HG03460 (cell line): ENCODE measurements at regions not wholly inside any gene's neighbourhood (a gene's known extent, or its start where the extent isn't known, plus 50 kb on each side); places are given as distances from the start of the nearest gene placed in this dataset.

ENCODE experiments used
- ATAC-seq: cut with Tn5 transposase; IDR thresholded peaks from one replicate; pipeline ENCODE4 v1.9.1; 2021; ENCODE audit not compliant: unreplicated experiment

DNA sequence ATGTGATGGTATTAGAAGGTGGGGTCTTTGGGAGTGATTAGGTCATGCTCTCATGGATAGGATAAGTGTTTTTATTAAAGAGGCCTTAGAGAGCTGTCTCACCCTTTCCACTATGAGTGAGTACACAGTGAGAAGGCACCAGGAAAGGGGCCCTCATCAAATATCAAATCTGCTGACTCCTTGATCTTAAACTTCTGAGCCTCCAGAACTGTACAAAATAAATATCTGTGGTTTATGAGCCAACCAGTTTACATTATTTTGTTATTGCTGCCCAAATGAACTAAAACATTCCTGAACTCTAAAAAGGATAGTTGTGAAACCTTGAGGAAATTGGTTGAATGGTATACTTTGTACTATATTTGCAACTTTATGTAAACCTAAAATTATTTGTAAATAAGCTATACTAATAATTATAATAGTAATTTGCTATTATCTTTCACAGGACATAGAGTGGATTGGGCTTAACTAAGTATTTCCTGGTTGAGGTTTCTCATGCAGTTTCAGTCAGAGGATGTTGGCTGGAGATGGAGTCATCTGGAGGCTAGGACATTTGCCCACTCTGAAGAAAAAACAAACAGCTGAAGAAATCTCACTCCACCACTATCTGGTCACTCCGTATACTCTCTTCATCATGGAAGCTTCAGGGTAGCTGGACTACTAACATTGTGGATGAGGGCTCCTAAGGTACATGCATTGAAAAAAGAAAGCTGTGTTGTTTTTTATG is 1068.6 kb upstream of the CADM2 start:
- ATAC-seq, result no peak

DNA sequence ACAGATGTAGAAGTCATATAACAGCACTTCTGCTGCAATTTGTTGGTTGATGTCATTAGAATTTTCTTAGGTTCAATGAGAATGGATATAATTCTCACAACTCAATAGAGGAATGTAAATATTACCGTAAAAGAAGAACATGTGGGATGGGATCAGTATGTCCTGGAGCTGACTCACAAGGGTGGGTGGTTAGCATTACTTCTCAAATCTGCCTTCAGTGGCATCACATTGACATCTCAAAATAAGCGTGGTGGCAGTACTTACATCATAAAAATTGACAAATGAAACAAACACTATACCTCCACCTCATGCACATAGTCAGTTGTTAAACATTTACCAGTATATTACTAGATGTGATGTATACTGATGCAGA is 1068.0 kb upstream of the CADM2 start:
- ATAC-seq, result no peak

DNA sequence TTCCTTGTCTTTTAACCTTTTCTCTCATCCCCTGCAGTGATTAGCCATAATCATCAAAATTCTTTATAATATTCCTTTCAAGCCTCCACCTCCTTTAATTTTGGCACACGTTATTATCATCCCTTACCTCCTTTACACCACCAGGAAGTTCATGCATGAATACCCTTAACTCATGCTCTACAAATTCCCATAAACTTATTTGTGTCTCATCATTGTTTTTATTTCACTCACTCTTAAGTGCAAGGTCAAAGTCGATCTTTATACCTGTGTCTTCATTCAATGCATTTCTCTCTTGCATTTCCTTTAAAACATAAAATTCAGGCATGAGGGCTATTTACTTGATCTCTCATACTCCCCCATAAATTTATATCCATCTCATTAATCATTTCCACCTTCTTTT is 1064.6 kb upstream of the CADM2 start:
- no peak for ATAC-seq

DNA sequence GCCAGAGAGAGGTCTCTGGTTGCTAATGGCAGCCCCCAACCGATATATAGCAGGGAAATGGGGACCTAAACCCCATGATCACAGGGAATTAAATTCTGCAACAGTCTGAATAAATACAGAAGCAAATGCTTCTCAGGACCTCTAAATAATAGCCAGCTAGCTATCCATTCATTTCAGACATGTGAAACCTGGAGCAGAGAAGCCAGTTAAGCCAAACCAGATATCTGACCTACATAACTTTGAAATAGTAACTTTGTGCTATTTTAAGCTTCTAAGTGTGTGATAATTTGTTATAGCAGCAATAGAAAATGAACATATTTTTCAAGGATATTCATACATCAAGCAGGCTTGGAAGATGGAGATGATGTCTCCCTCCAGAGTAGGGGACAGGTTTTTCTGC is 1062.9 kb upstream of the CADM2 start:
- no peak for ATAC-seq

DNA sequence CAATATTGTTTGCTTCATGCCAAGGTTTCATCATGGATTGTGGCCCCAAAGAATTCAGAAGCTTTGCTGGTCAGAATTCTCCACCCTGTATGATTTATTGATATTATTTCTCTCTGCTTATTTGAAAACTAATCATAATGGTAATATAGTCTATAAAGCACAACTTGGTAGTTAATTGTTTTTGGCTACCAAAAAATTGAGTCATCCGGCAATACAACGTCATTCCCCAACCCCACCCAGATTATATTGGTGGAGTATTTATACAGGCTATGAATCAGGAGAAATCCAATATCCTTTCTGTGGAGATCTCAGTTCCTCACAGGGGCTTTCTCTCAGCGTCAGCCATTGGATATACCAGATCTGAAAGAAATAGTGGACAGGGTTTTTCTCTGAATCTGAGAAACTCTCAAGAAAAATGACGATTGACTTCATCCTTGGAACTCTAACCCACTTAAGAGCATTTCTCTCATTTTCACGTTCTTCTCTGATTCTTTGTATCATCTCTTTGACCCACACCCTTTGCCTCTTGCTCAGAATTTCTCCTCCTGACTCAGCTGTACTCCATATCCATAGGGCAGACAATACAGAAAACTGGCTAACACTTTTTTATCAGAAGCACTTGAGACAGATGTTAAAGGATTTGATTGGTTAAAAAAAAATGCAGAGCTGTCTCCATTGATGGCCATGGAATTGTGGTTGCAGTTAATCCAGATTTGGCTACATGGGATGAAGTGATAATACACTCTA is 1055.8 kb upstream of the CADM2 start:
- ATAC-seq, result no peak

DNA sequence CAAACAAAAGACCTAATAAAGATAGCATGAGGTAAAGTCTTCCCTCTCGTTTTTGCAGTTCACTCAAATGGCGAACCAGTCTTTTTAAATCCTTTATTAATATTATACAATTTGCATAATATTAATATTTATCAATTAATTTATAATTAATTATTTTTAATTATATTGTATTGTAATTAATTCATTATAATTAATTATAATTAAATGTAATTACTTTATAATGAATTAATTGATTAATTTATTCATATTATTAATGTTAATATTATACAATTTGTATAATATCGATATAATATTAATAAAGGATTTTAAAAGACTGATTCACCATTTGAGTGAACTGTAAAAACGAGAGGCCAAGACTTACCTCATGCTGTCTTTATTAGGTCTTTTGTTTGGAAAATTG is 1045.4 kb upstream of the CADM2 start:
- ATAC-seq, result no peak

DNA sequence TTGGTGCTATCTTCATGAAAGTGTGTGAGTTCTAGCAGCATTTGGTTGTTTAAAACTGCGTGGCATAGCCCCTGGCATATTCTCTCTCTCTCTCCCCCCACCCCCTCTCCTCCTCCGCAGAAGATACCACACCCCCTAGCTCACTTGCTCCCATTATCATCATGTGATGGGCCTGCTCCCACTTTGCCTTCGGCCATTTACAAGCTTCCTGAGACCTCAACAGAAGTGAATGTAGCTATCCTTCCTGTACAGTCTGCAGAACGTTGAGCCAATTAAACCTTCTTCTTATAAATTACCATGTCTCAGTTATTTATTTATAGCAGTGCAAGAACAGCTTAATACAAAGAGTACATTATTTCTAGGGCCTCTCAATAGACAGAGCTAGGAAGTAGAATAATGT is 1032.5 kb upstream of the CADM2 start:
- no peak for ATAC-seq

DNA sequence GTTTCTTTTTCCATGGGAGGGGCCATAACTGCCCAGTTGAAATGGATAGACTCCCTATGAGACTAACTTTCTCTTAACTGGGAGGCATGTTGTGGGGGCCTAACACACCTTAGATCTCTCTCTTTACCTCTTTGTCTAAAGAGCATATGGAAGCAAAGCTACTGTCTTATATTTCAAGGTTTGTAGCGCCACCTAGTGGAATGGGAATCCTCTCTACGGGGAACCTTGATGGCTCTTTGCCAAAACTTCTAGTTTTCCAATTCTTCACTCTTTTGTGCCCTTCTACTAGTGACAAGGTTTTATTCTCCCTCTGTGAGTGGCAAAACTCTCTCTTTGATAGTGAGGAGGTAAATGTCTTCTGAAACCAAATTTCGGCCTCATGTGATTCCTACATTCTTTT is 1030.4 kb upstream of the CADM2 start:
- ATAC-seq, result no peak

DNA sequence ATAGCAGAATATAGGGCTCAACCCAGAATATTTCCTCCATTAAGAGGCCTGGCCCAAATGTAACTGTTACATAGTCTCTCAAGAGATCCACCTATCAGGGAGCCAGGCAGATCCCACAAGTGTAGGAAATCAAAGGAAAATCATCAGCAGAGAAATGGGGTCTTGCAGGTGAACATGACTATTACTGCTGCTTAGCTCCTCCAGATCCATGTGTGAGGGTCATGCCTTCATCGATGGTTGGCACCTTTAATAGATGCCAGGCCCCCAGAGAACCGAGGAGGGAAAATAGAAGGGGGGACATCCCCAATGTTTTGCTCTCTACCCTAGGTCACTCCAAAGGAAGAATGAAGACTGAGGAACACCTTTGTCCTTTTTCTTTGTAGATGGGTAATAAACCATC is 1029.9 kb upstream of the CADM2 start:
- no peak for ATAC-seq

DNA sequence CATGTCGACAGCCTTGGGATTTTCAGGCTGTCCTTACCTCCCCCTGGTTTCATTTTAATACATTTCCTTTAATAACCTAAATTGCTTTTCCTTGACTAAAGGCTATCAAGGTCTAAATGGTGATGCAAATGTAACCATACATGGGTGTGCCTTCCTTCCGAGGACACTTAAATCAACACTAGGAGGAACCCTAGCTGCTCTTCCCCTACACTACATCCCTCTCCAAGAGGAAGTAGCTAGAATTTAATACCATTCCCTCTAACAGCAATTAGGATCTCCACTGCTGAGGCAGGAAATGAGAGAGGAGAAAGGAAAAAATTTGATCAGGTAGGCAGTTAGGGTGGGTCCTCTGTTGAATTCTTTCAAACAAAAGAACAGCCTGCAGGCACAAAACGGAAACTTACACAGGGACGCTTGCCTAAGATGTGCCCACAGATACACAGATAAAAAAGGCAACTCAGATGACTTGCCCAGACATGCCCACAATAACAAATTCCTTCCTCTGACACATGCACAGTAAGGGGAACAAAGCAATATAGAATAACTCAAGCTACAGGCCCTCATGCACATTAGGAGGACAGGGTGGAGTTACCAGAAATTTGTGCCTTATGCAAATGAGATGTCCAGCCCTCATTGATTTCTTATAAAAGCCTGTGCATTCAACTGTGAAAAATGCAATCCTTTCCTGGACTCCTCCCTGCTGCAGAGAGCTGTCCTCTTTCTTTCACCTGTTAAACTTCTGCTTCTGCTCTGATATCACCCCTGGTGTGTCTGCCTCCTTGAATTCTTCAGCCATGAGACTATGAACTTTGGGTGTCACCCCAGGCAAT is 1024.4 kb upstream of the CADM2 start:
- no peak for ATAC-seq

DNA sequence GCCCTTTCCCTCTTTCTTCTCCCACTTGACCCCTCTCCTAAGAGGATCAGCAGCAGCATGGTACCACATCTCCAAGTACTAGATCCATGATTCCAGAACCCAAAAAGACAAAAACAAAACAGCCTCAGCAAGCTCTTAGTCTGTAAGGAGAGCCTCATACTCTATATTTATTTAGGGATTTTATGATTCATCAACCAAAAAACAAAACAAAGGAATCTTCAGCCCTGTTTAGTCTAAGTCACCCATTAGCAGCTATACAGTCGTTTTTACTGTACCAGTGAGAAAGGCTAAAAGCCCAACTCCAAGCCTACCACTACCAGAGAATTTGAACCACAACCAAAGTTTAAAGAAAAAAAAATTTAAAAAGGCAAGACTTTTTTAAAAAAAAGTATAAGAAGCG is 1020.3 kb upstream of the CADM2 start:
- ATAC-seq, result no peak

DNA sequence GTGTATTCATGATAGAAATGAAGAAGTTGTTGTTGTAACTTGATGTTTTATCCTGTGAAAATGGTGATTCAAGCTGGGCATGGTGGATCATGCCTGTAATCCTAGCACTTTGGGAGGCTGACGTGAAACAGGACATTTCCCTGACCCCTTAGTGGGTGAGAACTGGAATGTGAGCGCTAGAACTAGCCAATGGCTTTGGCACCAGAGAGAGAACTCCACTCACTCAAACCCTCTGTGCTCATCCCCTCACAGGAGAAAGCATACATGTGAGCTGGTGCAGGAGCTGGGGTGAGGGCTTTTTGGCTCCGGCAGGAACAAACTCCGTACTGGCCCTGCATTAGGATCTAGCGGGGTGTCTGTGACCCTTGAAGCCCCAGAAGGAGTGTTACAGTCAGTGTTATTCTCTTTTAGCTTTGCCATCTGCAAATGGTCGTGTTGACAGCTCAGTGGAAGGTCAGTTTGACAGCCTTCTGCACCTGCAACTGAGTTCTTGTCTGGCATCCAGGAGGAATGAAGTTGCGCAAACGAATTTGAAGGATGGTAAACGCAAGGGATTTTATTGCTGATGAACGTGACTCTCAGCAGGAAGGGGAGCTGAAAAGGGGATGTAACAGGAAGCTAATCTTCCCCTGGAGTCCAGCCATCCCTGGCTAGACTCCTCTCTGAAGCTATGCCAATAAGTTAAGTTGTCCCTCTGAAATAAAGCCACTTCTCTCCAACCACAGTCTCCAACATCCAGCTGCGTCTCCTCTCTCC is 1016.6 kb upstream of the CADM2 start:
- no peak for ATAC-seq

DNA sequence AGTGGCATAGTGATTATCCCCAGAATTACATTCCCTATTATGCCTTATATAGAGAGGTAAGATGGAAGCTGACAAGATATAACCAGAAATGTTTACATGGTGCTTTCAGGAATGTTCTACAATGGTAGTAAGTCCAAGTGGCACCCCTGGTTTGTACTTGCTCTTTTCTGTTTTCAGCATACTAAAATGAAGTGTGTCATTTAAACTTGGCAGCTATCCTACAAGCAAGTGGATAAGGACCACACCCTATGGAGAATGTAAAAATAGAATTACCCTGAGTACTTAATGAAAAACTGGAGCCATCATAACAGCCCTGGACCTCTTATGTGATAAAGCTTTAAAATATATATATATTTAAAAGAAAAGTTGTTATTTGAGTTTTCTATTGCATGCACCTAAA is 1012.7 kb upstream of the CADM2 start:
- ATAC-seq, result no peak

DNA sequence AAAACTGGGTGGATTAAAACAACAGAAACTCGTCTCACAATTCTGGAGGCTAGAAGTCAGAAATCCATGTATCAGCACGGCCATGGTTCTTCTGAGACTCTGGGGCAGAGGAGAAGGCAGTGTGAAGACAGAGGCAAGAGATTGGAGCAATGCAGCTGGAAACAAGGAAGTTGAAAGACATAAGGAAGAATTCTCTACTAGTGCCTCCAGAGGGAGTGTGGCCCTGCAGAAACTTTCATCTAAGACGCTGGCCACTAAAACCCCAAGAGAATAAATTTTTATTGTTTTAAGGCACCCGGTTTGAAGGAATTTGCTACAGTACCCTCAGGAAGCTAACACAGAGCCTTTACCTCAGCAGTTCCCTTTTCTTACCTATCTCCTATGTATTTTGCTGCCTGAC is 1012.2 kb upstream of the CADM2 start:
- no peak for ATAC-seq

DNA sequence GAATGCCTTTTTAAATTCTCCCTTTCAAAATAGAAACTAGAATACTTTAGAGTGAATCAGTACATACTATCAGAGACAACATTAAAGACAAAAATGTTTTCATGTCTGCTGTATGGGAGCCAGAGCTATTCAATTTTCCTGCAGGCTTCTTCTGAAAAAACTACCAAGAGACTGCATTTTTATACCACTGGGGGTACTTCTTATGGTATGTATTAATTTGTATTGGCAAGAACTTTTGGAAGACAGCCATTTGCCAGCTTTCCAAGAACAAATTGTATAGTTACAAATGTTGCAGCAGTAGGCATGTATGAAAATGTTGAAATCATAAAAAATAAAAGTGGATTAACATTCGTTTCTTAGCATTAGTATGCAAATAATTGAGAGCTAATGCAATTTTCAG is 1010.0 kb upstream of the CADM2 start:
- ATAC-seq, result no peak

DNA sequence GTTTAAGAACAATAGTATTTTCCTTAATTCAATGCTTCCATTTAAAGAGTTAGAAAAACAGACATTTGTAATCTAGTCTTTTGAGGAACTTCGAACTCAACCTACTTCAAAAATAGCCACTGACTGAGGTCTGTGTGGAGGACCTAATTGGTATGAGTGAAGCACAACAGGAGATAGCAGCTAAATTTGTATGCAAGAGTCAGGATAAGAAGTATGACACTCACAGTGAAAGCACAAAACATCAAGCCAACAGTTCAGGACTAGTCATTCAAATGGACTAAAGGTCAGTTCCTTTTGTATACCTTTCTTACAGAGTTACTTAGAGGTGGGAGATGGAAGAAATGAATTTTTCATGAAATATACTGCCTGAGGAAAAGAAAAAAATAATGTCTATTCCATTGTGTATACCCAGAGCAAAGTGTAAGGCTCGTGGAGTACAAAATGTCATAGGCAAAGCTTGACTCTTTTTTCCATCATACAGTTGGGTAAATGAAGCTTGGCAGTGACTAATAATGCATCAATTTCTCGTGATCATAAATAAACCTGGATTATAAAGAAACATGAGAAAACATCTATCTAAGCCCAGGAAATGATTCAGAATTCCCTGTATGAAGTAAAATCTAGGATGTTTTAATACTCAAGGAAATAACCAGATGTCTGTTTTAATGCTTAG is 1005.2 kb upstream of the CADM2 start:
- no peak for ATAC-seq

DNA sequence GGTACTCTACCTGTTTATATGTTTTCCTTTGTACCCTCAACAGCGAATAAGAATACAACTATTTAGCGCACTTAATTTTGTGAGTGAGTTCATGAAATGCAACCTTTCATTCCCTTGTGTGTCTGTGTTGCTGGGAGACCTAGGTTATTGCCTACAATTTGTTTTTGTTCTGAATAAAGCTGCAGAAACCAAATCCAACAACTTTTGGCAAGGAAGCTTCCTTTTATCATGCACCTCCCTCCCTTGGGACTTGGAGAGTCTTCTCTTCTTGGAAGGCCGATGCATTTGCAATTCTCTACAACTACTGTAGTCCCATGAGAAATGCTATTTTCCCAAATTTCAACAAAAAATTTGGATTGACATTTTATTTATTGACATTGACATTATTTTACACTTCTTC is 1002.4 kb upstream of the CADM2 start:
- no peak for ATAC-seq

DNA sequence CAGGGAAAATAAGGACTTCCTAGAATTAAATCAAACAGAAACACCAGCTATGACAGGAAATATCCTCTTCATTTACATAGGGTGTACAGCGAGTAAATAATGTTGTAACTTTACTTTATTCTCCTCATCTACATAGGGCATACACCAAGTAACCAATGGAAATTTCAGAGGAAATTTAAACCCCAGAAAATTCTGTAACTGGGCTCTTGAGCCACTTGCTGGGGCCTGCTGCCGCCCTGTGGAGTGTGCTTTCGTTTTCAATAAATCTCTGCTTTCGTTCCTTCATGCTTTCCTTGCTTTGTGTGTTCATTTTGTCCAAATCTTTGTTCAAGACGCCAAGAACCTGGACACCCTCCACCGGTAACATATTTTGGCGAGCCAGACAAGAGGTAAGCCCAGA is 990.4 kb upstream of the CADM2 start:
- ATAC-seq, result no peak

DNA sequence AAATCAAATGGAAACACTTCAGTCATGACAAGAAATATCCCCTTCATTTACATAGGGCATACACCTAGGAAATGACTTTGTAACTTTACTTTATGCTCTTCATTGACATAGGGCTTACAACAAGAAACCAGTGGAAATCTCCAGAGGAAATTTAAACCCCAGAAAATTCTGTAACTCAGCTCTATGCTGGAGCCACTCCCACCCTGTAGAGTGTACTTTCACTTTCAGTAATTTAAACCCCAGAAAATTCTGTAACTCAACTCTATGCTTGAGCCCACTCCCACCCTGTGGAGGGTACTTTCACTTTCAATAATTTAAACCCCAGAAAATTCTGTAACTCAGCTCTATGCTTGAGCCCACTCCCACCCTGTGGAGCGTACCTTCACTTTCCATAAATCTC is 987.1 kb upstream of the CADM2 start:
- no peak for ATAC-seq

DNA sequence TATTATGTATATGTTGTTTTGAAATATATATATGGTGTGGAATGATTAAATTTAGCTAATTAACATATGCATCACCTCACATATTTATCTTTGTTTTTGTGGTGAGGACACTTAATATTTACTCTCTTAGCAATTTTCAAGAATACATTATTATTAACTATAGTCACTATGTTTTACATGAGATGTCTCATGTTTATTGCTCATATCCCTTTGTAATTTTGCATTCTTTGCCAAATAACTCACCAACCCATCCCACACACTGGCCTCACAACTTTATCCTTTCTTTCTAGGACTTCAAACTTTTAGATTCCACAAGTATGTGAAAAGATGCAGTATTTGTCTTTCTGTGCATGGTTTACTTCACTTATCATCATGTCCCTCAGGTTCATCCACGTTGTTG is 950.2 kb upstream of the CADM2 start:
- ATAC-seq, result no peak

DNA sequence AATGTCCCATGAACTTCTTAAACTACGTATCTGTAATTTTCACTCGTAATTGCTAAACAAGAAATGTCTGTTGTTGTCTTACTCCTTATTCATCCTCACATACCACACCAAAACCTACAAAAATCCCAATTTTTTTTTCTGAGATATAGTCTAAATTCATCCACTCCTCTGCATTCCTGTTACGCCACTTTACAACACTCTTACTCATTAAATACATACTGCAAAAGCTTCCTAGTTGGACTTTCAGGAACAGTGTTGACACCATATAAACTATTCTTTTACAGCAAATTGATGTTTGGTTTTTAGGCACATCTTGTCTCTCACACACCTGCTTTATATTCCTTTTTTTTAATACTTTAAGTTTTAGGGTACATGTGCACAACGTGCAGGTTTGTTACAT is 934.9 kb upstream of the CADM2 start:
- no peak for ATAC-seq
